ENCODE measurements at regions not wholly inside any gene's neighbourhood (a gene's known extent, or its start where the extent isn't known, plus 50 kb on each side); places are given as distances from the start of the nearest gene placed in this dataset.

DNA sequence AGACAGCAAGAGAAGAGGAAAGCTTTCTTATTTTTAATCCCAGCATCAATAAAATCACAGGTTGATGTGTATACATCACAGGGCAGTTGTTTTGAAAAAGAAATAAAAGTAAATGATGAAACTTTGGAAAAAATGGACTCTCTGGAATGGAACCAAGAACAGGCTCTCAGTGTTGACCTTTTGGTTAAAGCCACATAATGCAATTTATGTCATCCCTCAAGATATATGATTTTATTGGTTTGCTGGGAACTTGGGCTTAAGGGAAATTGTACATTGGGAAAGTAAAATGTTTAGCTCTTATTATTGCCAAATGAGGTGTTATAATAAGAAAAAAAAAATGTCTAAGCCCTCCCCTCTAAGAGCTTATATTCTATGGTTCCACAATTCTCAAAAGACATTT lies 139.8 kb upstream of the MTNR1B start:
- TF ChIP-seq CTCF (IDR thresholded peaks at IDR 0.05) (no peak), POLR2A (IDR thresholded peaks at IDR 0.05) (no peak)

Measured in heart left ventricle (tissue), 13 donors.